ENCODE measurements at regions not wholly inside any gene's neighbourhood (a gene's known extent, or its start where the extent isn't known, plus 50 kb on each side); places are given as distances from the start of the nearest gene placed in this dataset.

- no peak for DNase-seq (ENCODE audit: low read depth in 1 of 2, low spot score in 1 of 2)
These were observed 84.6 kb upstream of the FSTL4 start for GRCh38 chr5:133696782-133697507.

GRCh38 chr5:133696006-133696584 lies 83.8 kb upstream of the FSTL4 start:
- DNase-seq (ENCODE audit: low read depth in 1 of 2, low spot score in 1 of 2), result no peak

- DNase-seq (ENCODE audit: low read depth in 1 of 2, low spot score in 1 of 2), result no peak
These were observed 82.0 kb upstream of the FSTL4 start for GRCh38 chr5:133694181-133694831.

GRCh38 chr5:133691448-133691847 lies 79.1 kb upstream of the FSTL4 start:
- no peak for DNase-seq (ENCODE audit: low read depth in 1 of 2, low spot score in 1 of 2)

- DNase-seq (ENCODE audit: low read depth in 1 of 2, low spot score in 1 of 2), result no peak
These were observed 78.4 kb upstream of the FSTL4 start for GRCh38 chr5:133690746-133691145.

- no peak for DNase-seq (ENCODE audit: low read depth in 1 of 2, low spot score in 1 of 2)
These were observed 76.0 kb upstream of the FSTL4 start for GRCh38 chr5:133688391-133688790.

GRCh38 chr5:133687212-133688061 lies 75.1 kb upstream of the FSTL4 start:
- no peak for DNase-seq (ENCODE audit: low read depth in 1 of 2, low spot score in 1 of 2)

- no peak for DNase-seq (ENCODE audit: low read depth in 1 of 2, low spot score in 1 of 2)
These were observed 74.2 kb upstream of the FSTL4 start for GRCh38 chr5:133686566-133686965.

- DNase-seq (ENCODE audit: low read depth in 1 of 2, low spot score in 1 of 2), result no peak
These were observed 73.2 kb upstream of the FSTL4 start for GRCh38 chr5:133685402-133686018.

- DNase-seq (ENCODE audit: low read depth in 1 of 2, low spot score in 1 of 2), result no peak
These were observed 71.6 kb upstream of the FSTL4 start for GRCh38 chr5:133683646-133684596.

- DNase-seq (ENCODE audit: low read depth in 1 of 2, low spot score in 1 of 2), result no peak
These were observed 70.1 kb upstream of the FSTL4 start for GRCh38 chr5:133682451-133682850.

GRCh38 chr5:133681896-133682295 lies 69.6 kb upstream of the FSTL4 start:
- no peak for DNase-seq (ENCODE audit: low read depth in 1 of 2, low spot score in 1 of 2)

- DNase-seq (ENCODE audit: low read depth in 1 of 2, low spot score in 1 of 2), result no peak
These were observed 68.7 kb upstream of the FSTL4 start for GRCh38 chr5:133680830-133681565.

GRCh38 chr5:133679534-133679933 lies 67.2 kb upstream of the FSTL4 start:
- no peak for DNase-seq (ENCODE audit: low read depth in 1 of 2, low spot score in 1 of 2)

GRCh38 chr5:133675376-133676154 lies 63.2 kb upstream of the FSTL4 start:
- no peak for DNase-seq (ENCODE audit: low read depth in 1 of 2, low spot score in 1 of 2)

- DNase-seq (ENCODE audit: low read depth in 1 of 2, low spot score in 1 of 2), result no peak
These were observed 58.0 kb upstream of the FSTL4 start for GRCh38 chr5:133670336-133670735.

- DNase-seq (ENCODE audit: low read depth in 1 of 2, low spot score in 1 of 2), result no peak
These were observed 57.1 kb upstream of the FSTL4 start for GRCh38 chr5:133669472-133669871.

- no peak for DNase-seq (ENCODE audit: low read depth in 1 of 2, low spot score in 1 of 2)
These were observed 56.1 kb upstream of the FSTL4 start for GRCh38 chr5:133668458-133668857.

GRCh38 chr5:133667217-133667616 lies 54.9 kb upstream of the FSTL4 start:
- no peak for DNase-seq (ENCODE audit: low read depth in 1 of 2, low spot score in 1 of 2)
